ENCODE measurements at regions not wholly inside any gene's neighbourhood (a gene's known extent, or its start where the extent isn't known, plus 50 kb on each side); places are given as distances from the start of the nearest gene placed in this dataset.

GRCh38 chr13:106804991-106805390, 237.1 kb upstream of the ARGLU1 start:
- Histone ChIP-seq H3K36me3 (ENCODE audit: control insufficient read depth, insufficient read depth, low read length) (no peaks in the 10 kb centered on the region), H3K79me2 (ENCODE audit: control insufficient read depth, insufficient read depth, low read length) (no peaks in the 10 kb centered on the region), H3K27ac (ENCODE audit: extremely low read depth, low read depth, low read length) (no peak overlapping the region), H4K20me1 (replicated peaks; ENCODE audit: control insufficient read depth, insufficient read depth, low read length) (no peaks in the 10 kb centered on the region), H3K4me3 (no peak overlapping the region), H3K27me3 (ENCODE audit: control insufficient read depth in 2 of 2, insufficient read depth in 2 of 2, low read length in 2 of 2) (no peaks in the 10 kb centered on the region), H3K9me3 (replicated peaks; ENCODE audit: control insufficient read depth, insufficient read depth, low read depth, low read length) (no peaks in the 10 kb centered on the region), H3K9me1 (ENCODE audit: control insufficient read depth, insufficient read depth, low read length) (no peaks in the 10 kb centered on the region), H3K4me2 (ENCODE audit: insufficient read depth, low read length) (no peak overlapping the region), H2AFZ (ENCODE audit: low read depth, low read length) (no peak overlapping the region), H3K4me1 (replicated peaks in 1 of 2; ENCODE audit: control insufficient read depth in 2 of 2, insufficient read depth in 2 of 2, low read length in 2 of 2) (no peaks in the 10 kb centered on the region), H3K9ac (ENCODE audit: insufficient read depth in 1 of 2, low read depth in 2 of 2, low read length in 2 of 2) (no peak overlapping the region)
- POLR2A ChIA-PET, result no interaction called here
- TF ChIP-seq XRCC4 (IDR thresholded peaks at IDR 0.05; ENCODE audit: extremely low read depth, insufficient read depth, insufficient read length) (no peak), SPI1 (IDR thresholded peaks at IDR 0.05; ENCODE audit: borderline replicate concordance, low read depth, low read length) (no peak), ZNF561 (CRISPR knock-in tag; conservative IDR thresholded peaks at IDR 0.05) (no peak), CHAMP1 (IDR thresholded peaks at IDR 0.05) (no peak), ESRRA (IDR thresholded peaks at IDR 0.05; ENCODE audit: borderline replicate concordance, low read depth) (no peak), ZNF766 (CRISPR knock-in tag; conservative IDR thresholded peaks at IDR 0.05) (no peak), CXXC5 (CRISPR knock-in tag; IDR thresholded peaks at IDR 0.05) (no peak), TAF9B (IDR thresholded peaks at IDR 0.05; ENCODE audit: partially characterized antibody) (no peak), SNRNP70 (optimal IDR thresholded peaks at IDR 0.05; ENCODE audit: low read depth, low read length) (no peak), NR4A1 (CRISPR knock-in tag; IDR thresholded peaks at IDR 0.05) (no peak), NR4A1 (tag; IDR thresholded peaks at IDR 0.05) (no peak), TOE1 (IDR thresholded peaks at IDR 0.05; ENCODE audit: borderline replicate concordance) (no peak), TOE1 (CRISPR knock-in tag; IDR thresholded peaks at IDR 0.05; ENCODE audit: borderline replicate concordance, low read depth) (no peak), ZFP30 (CRISPR knock-in tag; IDR thresholded peaks at IDR 0.05; ENCODE audit: borderline replicate concordance) (no peak)
- TF ChIP-seq, protein P1, sequence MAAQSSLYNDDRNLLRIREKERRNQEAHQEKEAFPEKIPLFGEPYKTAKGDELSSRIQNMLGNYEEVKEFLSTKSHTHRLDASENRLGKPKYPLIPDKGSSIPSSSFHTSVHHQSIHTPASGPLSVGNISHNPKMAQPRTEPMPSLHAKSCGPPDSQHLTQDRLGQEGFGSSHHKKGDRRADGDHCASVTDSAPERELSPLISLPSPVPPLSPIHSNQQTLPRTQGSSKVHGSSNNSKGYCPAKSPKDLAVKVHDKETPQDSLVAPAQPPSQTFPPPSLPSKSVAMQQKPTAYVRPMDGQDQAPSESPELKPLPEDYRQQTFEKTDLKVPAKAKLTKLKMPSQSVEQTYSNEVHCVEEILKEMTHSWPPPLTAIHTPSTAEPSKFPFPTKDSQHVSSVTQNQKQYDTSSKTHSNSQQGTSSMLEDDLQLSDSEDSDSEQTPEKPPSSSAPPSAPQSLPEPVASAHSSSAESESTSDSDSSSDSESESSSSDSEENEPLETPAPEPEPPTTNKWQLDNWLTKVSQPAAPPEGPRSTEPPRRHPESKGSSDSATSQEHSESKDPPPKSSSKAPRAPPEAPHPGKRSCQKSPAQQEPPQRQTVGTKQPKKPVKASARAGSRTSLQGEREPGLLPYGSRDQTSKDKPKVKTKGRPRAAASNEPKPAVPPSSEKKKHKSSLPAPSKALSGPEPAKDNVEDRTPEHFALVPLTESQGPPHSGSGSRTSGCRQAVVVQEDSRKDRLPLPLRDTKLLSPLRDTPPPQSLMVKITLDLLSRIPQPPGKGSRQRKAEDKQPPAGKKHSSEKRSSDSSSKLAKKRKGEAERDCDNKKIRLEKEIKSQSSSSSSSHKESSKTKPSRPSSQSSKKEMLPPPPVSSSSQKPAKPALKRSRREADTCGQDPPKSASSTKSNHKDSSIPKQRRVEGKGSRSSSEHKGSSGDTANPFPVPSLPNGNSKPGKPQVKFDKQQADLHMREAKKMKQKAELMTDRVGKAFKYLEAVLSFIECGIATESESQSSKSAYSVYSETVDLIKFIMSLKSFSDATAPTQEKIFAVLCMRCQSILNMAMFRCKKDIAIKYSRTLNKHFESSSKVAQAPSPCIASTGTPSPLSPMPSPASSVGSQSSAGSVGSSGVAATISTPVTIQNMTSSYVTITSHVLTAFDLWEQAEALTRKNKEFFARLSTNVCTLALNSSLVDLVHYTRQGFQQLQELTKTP (IDR thresholded peaks at IDR 0.05; ENCODE audit: low read depth in 1 of 2, partially characterized antibody in 2 of 2), result no peak
- no peak for DNase-seq (ENCODE audit: extremely low read depth in 1 of 4, low spot score in 3 of 4)
- in situ Hi-C loops (cut with MboI) (no loop called here), intact Hi-C loops (cut with micrococcal nuclease) (no loop called here)
- CTCF ChIA-PET (ENCODE audit: low intra/inter-chr PET ratio), result no interaction called here
- FAIRE-seq, result no peak
- no TSS peak for BruUV-seq (replicated peaks)
- no peak for ATAC-seq
- WGBS (ENCODE audit: insufficient coverage, low coverage, missing lambda C conversion rate), result 0% methylated on average over 3 of the region's 3 CpGs

All from K562 (cell line).